GM10266 (cell line): ENCODE measurements at regions not wholly inside any gene's neighbourhood (a gene's known extent, or its start where the extent isn't known, plus 50 kb on each side); places are given as distances from the start of the nearest gene placed in this dataset.

ENCODE experiments used
- DNase-seq: peaks from one replicate; pipeline ENCODE4 v3.0.0; 2012; ENCODE audit errors: extremely low spot score
- CTCF ChIP-seq: IDR thresholded peaks from 2 replicates; pipeline ENCODE4 v1.5.1; 2012; ENCODE audit warnings: mild to moderate bottlenecking, low read depth; ENCODE audit not compliant: control insufficient read depth, insufficient read depth; ENCODE audit errors: missing control alignments

GRCh38 chr10:111703986-111704385, 479.6 kb downstream of the GPAM start:
- TF ChIP-seq CTCF: no peak
- DNase-seq: no peak

DNA sequence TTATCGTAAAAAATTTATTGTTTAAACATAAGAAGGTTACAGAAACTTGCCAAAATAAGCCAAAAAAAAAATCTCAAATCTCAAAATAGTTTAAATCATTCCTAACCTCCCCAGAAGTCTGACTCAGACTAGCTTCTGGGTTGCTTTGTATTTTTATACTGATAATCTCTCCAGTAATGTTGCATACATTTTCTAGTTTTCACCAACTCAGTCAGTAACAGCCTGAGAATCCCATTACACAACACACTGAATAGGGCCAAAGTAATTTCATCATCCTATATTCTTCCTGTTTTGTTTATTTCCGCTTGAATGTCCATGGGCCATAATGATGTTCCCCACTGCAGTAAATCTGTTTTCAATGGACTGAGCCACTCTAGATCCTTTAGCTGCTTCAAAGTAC, 478.5 kb downstream of the GPAM start:
- TF ChIP-seq CTCF: no peak
- DNase-seq: no peak

DNA sequence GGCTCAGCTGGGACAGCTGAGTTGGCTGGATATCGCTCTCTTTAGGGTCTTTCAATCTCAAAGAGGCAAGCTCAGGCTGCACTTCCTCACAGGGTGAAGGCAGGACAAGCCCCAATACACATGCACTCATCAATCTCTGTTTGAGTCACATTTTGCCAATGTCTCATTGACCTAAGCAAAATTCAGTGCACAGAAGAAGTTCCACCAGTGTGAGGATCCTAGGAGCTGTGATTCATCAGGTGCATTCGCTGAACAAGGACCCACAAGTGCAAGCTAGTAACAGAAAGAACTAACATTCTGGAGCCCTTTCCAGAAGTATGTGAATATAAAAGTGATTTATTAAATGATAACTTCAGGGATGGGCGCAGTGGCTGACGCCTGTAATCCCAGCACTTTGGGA, 477.2 kb downstream of the GPAM start:
- no peak for DNase-seq

GRCh38 chr10:111707076-111707475, 476.5 kb downstream of the GPAM start:
- DNase-seq: no peak

More for the DNA sequence above, 477.2 kb downstream of the GPAM start:
- TF ChIP-seq CTCF: no peak

GRCh38 chr10:111709603-111710002, 474.0 kb downstream of the GPAM start:
- DNase-seq: no peak
- TF ChIP-seq CTCF: no peak

More at GRCh38 chr10:111707076-111707475, 476.5 kb downstream of the GPAM start:
- TF ChIP-seq CTCF: no peak

GRCh38 chr10:111716032-111716431, 467.5 kb downstream of the GPAM start:
- DNase-seq: no peak
- no peak for TF ChIP-seq CTCF

DNA sequence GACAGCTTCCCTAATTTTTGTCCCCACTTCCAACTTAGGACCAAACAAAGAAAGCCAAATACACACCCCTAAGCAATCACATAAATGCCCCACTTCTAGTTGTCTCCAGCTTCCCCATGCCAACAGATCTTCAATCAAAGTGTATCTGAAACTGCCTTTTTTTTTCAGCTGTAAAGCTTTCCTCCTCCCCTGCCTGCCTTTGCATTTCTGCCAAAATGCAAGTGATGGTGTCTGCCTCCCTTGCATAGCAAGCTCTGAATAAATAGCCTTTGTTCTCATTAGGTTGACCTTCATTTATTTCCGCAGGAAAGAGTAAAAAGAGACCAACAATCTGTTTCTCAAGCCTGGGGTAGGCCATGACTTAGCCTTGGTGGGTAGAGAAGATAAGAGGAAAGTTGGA, 459.4 kb downstream of the GPAM start:
- no peak for DNase-seq
- TF ChIP-seq CTCF: no peak
